Fibroblast of lung (primary cell): ENCODE measurements at regions not wholly inside any gene's neighbourhood (a gene's known extent, or its start where the extent isn't known, plus 50 kb on each side); places are given as distances from the start of the nearest gene placed in this dataset.

Experiments used
- CTCF ChIP-seq, 2 donors: IDR thresholded peaks in 1 of 2; conservative IDR thresholded peaks in 1 of 2; 1 replicate in 1 of 2; 2 replicates in 1 of 2; pipeline ENCODE4 v1.5.1; 2011 to 2012; ENCODE audit warnings: low read length in 2 of 2, control low read depth in 1 of 2, inconsistent platforms in 1 of 2, low read depth in 1 of 2, mild to moderate bottlenecking in 1 of 2
- EZH2 ChIP-seq: IDR thresholded peaks from 2 replicates; pipeline ENCODE4 v1.5.1; 2012; ENCODE audit warnings: low read length, control low read depth, mild to moderate bottlenecking; ENCODE audit errors: missing control alignments

- TF ChIP-seq CTCF (conservative IDR thresholded peaks at IDR 0.05 in 1 of 2, IDR thresholded peaks at IDR 0.05 in 1 of 2; ENCODE audit: low read depth in 1 of 2, low read length in 2 of 2) (no peak), EZH2 (no peak)
These were observed 90.3 kb upstream of the PRKX start for GRCh38 chrX:3803713-3804112.
